WTC11 (cell line): ENCODE measurements at regions not wholly inside any gene's neighbourhood (a gene's known extent, or its start where the extent isn't known, plus 50 kb on each side); places are given as distances from the start of the nearest gene placed in this dataset.

Source experiments
- ATF3 ChIP-seq: sonication (generic); formaldehyde crosslinking; conservative IDR thresholded peaks from 2 replicates; pipeline ENCODE4 v1.8.1; 2022; ENCODE audit warnings: mild to moderate bottlenecking, missing genetic modification reagents
- GRHL2 ChIP-seq: fragments of 250-450 bp; sonication (Bioruptor Pico); IDR thresholded peaks from 2 replicates; pipeline ENCODE4 v1.8.0; 2022; ENCODE audit warnings: mild to moderate bottlenecking, moderate library complexity; ENCODE audit not compliant: insufficient replicate concordance, severe bottlenecking
- MAX ChIP-seq: sonication (generic); formaldehyde crosslinking; IDR thresholded peaks from 2 replicates; pipeline ENCODE4 v1.8.0; 2022; ENCODE audit warnings: mild to moderate bottlenecking, missing genetic modification reagents
- RELA ChIP-seq: sonication (generic); formaldehyde crosslinking; IDR thresholded peaks from 2 replicates; pipeline ENCODE4 v1.8.1; 2022; ENCODE audit warnings: missing genetic modification reagents, mild to moderate bottlenecking, borderline replicate concordance
- SP1 ChIP-seq: sonication (generic); formaldehyde crosslinking; conservative IDR thresholded peaks from 2 replicates; pipeline ENCODE4 v1.8.1; 2022; ENCODE audit warnings: missing genetic modification reagents
- TCF7 ChIP-seq: sonication (generic); formaldehyde crosslinking; IDR thresholded peaks from 2 replicates; pipeline ENCODE4 v1.8.0; 2022; ENCODE audit warnings: mild to moderate bottlenecking, low read depth, missing genetic modification reagents, moderate library complexity
- ZBTB43 ChIP-seq: sonication (generic); formaldehyde crosslinking; IDR thresholded peaks from 2 replicates; pipeline ENCODE4 v1.8.1; 2023; ENCODE audit warnings: mild to moderate bottlenecking, missing genetic modification reagents
- ZNF138 ChIP-seq: sonication (generic); formaldehyde crosslinking; conservative IDR thresholded peaks from 2 replicates; pipeline ENCODE4 v1.8.1; 2022; ENCODE audit warnings: mild to moderate bottlenecking, moderate library complexity, missing genetic modification reagents
- ZNF232 ChIP-seq: sonication (generic); formaldehyde crosslinking; IDR thresholded peaks from 2 replicates; pipeline ENCODE4 v1.8.0; 2022; ENCODE audit warnings: mild to moderate bottlenecking, missing genetic modification reagents
- ZNF263 ChIP-seq: sonication (generic); formaldehyde crosslinking; IDR thresholded peaks from 2 replicates; pipeline ENCODE4 v1.8.1; 2022; ENCODE audit warnings: low read depth, mild to moderate bottlenecking, moderate library complexity, missing genetic modification reagents
- ZSCAN18 ChIP-seq: fragments of 250-450 bp; sonication (Bioruptor Pico); IDR thresholded peaks from 2 replicates; pipeline ENCODE4 v2.1.2; 2022; ENCODE audit warnings: mild to moderate bottlenecking, moderate library complexity
- TF ChIP-seq, protein P1 (sequence below): fragments of 200-600 bp; IDR thresholded peaks from 2 replicates; pipeline ENCODE4 v1.8.0; 2022; ENCODE audit warnings: antibody characterized with exemption

DNA sequence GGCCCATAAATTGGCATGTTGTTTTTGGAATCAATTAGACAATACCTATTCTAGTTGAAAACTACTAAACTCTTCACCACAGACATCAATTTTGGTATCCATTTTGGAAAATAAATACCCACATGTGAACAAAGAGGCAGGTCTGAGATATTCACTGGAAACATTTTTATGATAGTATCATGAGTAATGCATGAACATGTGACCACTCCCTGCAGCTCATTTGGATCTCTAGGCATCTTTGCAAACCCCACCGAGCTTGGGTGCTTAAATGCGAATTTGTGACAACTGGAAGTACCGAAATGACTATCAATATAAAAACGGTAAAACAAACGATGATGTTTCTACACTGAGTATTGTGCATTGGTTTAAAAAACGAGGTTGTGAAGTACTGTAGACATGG, 285.2 kb downstream of the IRF8 start:
- TF ChIP-seq, protein P1, sequence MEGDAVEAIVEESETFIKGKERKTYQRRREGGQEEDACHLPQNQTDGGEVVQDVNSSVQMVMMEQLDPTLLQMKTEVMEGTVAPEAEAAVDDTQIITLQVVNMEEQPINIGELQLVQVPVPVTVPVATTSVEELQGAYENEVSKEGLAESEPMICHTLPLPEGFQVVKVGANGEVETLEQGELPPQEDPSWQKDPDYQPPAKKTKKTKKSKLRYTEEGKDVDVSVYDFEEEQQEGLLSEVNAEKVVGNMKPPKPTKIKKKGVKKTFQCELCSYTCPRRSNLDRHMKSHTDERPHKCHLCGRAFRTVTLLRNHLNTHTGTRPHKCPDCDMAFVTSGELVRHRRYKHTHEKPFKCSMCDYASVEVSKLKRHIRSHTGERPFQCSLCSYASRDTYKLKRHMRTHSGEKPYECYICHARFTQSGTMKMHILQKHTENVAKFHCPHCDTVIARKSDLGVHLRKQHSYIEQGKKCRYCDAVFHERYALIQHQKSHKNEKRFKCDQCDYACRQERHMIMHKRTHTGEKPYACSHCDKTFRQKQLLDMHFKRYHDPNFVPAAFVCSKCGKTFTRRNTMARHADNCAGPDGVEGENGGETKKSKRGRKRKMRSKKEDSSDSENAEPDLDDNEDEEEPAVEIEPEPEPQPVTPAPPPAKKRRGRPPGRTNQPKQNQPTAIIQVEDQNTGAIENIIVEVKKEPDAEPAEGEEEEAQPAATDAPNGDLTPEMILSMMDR: no peak
- TF ChIP-seq RELA (CRISPR knock-in tag) (no peak), MAX (CRISPR knock-in tag) (no peak), TCF7 (CRISPR knock-in tag) (no peak), ATF3 (CRISPR knock-in tag) (no peak), SP1 (no peak), ZBTB43 (no peak), ZNF232 (CRISPR knock-in tag) (no peak), ZNF138 (CRISPR knock-in tag) (no peak), ZSCAN18 (no peak), GRHL2 (CRISPR knock-in tag) (no peak), ZNF263 (no peak)
